Left renal cortex interstitium (tissue), 4 donors: ENCODE measurements at regions not wholly inside any gene's neighbourhood (a gene's known extent, or its start where the extent isn't known, plus 50 kb on each side); places are given as distances from the start of the nearest gene placed in this dataset.

ENCODE experiments used
- DNase-seq, 4 donors: peaks; one replicate each; pipeline ENCODE4 v3.0.0-alpha.2; 2013; ENCODE audit warnings: low read depth in 4 of 4, low spot score in 2 of 4, missing footprints in 1 of 4

GRCh38 chr2:167544602-167545001 is 656.3 kb downstream of the XIRP2 start:
- DNase-seq = no peak

GRCh38 chr2:167543721-167544120 is 655.4 kb downstream of the XIRP2 start:
- no peak for DNase-seq

- DNase-seq = no peak
Observed at GRCh38 chr2:167537743-167538142, 649.5 kb downstream of the XIRP2 start.

GRCh38 chr2:167534443-167534842 is 646.2 kb downstream of the XIRP2 start:
- DNase-seq = no peak

- no peak for DNase-seq
Observed at GRCh38 chr2:167524786-167525185, 636.5 kb downstream of the XIRP2 start.

- DNase-seq = no peak
Observed at GRCh38 chr2:167510071-167510759, 621.9 kb downstream of the XIRP2 start.

- peak; percentile 7 to 38 (median 12) for DNase-seq
Observed at GRCh38 chr2:167509586-167509985, 621.3 kb downstream of the XIRP2 start.

DNA sequence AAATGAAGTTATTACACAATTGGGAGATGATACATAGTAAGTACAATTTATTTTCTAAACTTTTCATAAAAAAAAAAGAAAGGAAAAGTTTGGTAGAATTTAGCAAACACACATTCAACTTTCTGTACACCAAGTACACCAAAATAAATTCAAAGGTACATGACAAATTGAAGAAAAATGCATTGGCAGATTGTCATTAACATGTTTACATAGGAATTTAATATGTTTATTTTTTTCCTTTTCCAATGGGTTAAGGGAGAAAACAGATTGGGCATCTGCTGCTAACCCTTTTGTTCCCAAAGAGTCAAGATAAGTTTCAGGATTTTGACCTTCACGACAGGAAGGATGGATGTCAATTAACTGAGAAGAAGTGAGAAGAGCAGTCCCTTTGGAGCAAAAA is 620.4 kb downstream of the XIRP2 start:
- no peak for DNase-seq

- DNase-seq = no peak
Observed at GRCh38 chr2:167506395-167506794, 618.1 kb downstream of the XIRP2 start.

- DNase-seq = no peak
Observed at GRCh38 chr2:167504695-167505094, 616.4 kb downstream of the XIRP2 start.

DNA sequence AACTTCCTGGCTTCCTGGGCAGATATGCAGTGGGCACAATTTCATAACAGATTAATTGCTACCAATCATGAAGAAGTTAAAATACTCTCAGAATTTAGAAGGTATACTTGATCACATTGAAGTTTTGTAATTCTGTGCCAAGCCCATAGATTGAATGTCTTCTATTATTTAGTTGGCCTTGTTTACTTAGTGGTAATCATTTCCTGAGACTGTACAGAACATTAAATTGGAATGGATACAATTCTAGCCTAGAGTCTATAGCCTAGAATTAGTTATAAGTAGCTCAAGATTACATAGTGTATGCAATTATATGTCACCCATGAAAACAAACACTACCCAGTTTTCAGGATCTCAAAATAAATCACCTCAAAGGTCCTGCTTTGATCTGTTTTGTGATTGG is 615.8 kb downstream of the XIRP2 start:
- no peak for DNase-seq

GRCh38 chr2:167501618-167502017 is 613.3 kb downstream of the XIRP2 start:
- no peak for DNase-seq

GRCh38 chr2:167493862-167494261 is 605.6 kb downstream of the XIRP2 start:
- no peak for DNase-seq

GRCh38 chr2:167492486-167492885 is 604.2 kb downstream of the XIRP2 start:
- no peak for DNase-seq

GRCh38 chr2:167491788-167492187 is 603.5 kb downstream of the XIRP2 start:
- no peak for DNase-seq

DNA sequence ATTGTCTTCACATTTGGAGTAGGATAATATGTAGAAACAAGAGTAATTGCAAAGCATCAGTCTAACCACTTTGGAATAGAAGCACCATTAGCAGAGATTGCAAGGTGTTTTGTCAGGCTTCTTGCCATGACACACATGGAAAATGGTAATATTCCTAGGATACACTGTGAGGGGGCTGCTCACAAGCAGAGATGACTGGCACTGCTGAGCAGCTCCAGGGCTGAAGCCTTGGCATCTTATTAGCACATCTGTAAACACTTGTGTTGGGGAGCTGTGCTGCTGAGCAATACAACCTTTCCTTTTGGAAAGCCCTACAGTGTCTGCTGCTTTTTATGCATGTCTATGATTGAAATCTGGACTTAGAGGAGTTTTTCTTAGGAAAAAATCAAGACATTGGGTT is 602.2 kb downstream of the XIRP2 start:
- no peak for DNase-seq

- no peak for DNase-seq
Observed at GRCh38 chr2:167489325-167489724, 601.0 kb downstream of the XIRP2 start.

- no peak for DNase-seq
Observed at GRCh38 chr2:167487728-167488127, 599.4 kb downstream of the XIRP2 start.

DNA sequence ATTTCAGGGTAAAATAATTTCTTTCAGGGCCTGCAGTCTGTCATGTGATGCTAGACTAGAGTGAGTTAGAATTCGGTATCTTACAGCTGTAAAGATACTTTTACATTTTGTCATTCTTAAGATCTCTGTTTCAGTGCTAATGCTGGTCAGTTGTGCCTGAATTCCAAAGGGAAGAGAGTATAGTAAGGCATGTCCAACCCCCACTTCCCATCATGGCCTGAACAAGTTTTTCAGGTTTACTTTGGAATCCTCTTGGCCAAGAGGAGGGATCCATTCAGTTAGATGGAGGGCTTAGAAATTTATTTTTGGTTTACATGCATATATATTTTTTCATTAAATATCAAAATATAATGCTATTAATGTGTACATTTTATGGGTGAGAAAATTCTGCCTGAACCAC is 596.6 kb downstream of the XIRP2 start:
- no peak for DNase-seq

GRCh38 chr2:167480986-167481309 is 592.7 kb downstream of the XIRP2 start:
- DNase-seq = no peak

DNA sequence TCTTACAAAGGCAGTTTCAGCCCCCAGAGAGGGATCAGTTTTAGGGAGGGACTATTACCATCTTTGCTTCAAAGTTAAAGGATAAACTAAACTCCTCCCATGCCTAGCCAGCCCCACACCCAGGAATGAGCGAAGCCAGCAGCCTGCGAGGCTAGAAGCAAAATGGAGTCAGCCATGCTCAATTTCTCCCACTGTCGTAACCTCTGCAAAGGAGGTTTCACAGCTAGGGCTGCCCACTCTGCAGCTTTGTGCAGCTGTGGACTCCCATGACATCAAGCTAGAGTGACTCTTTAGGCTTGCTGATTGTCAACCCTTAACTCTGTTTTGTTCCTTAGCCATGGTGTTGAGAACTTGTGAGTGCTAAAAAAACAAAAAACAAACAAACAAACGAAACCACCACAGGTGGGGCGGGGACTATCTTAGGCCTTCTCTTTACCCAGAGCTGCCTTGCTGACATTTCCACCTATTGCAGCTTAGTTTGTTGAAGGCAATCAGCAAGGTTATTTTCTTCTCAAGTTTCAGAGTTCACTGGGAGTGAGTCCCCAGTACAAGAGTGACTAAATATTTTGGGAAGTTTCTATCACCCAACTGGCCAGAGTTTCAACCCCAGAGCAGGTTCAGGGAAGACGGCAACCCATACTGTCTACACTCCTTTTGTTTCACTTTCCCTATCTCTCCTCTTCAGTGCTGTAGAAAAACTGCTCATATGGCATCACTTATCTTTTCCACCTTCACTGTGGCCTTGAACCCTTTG is 592.1 kb downstream of the XIRP2 start:
- no peak for DNase-seq

DNA sequence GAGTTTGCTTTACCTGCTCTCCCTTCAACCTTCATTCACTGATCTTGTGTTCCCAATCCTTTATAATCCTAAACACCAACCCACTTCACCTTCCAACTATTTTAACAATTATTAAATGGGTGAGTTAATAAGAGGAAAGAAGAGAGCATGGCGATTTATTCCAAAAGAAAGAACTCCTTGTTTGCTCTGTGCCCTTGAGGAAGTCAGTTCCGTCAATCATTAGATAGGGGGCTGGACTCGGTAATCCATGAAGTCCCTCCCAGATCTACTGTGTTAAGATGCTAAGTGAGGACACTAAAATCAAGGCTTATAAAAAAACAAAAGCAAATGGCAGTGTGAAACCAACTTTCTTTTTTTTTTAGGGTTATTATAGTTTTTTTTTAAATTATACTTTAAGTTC is 589.9 kb downstream of the XIRP2 start:
- DNase-seq = no peak
